SK-N-SH treated with all-trans-retinoic acid at 6 μM for 48 hours (cell line): ENCODE measurements at regions not wholly inside any gene's neighbourhood (a gene's known extent, or its start where the extent isn't known, plus 50 kb on each side); places are given as distances from the start of the nearest gene placed in this dataset.

Source experiments
- ARNTL ChIP-seq: fragments of 450-650 bp; formaldehyde crosslinking; IDR thresholded peaks from 2 replicates; pipeline ENCODE4 v1.5.0; 2020; ENCODE audit warnings: low read depth, mild to moderate bottlenecking, moderate library complexity, borderline replicate concordance
- GLIS3 ChIP-seq: fragments of 250-450 bp; sonication (Bioruptor Pico); IDR thresholded peaks from 2 replicates; pipeline ENCODE4 v1.5.0; 2020; ENCODE audit warnings: mild to moderate bottlenecking, moderate library complexity
- ISL1 ChIP-seq: fragments of 250-450 bp; sonication (Bioruptor Pico); IDR thresholded peaks from 2 replicates; pipeline ENCODE4 v2.1.2; 2022; ENCODE audit warnings: mild to moderate bottlenecking, moderate library complexity
- PATZ1 ChIP-seq: fragments of 250-450 bp; sonication (Bioruptor Pico); IDR thresholded peaks from 2 replicates; pipeline ENCODE4 v1.8.0; 2020; ENCODE audit warnings: mild to moderate bottlenecking, moderate library complexity, borderline replicate concordance
- SNAI2 ChIP-seq: fragments of 250-450 bp; sonication (Bioruptor Pico); IDR thresholded peaks from 2 replicates; pipeline ENCODE4 v1.5.0; 2020; ENCODE audit warnings: mild to moderate bottlenecking, moderate library complexity
- TSHZ2 ChIP-seq: fragments of 250-450 bp; sonication (Bioruptor Pico); IDR thresholded peaks from 2 replicates; pipeline ENCODE4 v1.5.0; 2020; ENCODE audit warnings: mild to moderate bottlenecking, moderate library complexity
- ZNF70 ChIP-seq: fragments of 450-650 bp; formaldehyde crosslinking; IDR thresholded peaks from 2 replicates; pipeline ENCODE4 v1.5.0; 2020; ENCODE audit warnings: mild to moderate bottlenecking, moderate library complexity
- TF ChIP-seq, protein P1 (sequence below): fragments of 250-450 bp; sonication (Bioruptor Pico); IDR thresholded peaks from 2 replicates; pipeline ENCODE4 v1.8.0; 2021; ENCODE audit warnings: low read depth, mild to moderate bottlenecking, moderate library complexity, borderline replicate concordance
- TF ChIP-seq, protein P2 (sequence below): fragments of 250-450 bp; sonication (Bioruptor Pico); IDR thresholded peaks from 2 replicates; pipeline ENCODE4 v1.5.1; 2021; ENCODE audit warnings: mild to moderate bottlenecking, moderate library complexity

DNA sequence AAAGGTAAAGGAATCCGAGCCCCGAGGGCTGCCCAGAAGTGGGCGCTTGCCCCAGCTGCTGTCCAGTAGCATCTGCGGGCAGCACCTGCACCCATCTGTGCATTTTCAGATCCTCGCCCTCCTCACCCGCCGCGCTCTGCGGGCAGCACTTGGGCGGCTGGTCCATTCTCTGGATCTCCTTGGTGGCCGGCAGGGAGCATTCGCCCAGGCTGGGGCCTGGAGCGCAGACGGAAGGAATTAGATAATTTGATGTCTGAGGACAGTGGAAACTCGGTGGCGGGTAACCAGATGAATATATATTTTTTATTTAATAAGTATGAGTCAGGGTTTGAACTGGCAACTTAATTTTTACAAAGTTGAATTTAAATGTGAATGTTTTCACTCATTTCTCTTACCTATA is 88.5 kb downstream of the NPIPB11 start:
- no peak for TF ChIP-seq GLIS3 (CRISPR knock-in tag)
- no peak for TF ChIP-seq SNAI2 (CRISPR knock-in tag)
- TF ChIP-seq, protein P1, sequence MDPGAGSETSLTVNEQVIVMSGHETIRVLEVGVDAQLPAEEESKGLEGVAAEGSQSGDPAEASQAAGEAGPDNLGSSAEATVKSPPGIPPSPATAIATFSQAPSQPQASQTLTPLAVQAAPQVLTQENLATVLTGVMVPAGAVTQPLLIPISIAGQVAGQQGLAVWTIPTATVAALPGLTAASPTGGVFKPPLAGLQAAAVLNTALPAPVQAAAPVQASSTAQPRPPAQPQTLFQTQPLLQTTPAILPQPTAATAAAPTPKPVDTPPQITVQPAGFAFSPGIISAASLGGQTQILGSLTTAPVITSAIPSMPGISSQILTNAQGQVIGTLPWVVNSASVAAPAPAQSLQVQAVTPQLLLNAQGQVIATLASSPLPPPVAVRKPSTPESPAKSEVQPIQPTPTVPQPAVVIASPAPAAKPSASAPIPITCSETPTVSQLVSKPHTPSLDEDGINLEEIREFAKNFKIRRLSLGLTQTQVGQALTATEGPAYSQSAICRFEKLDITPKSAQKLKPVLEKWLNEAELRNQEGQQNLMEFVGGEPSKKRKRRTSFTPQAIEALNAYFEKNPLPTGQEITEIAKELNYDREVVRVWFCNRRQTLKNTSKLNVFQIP, result no peak
- TF ChIP-seq ZNF70, result no peak
- TF ChIP-seq PATZ1 (CRISPR knock-in tag), result no peak
- TF ChIP-seq TSHZ2, result no peak
- TF ChIP-seq, protein P2, sequence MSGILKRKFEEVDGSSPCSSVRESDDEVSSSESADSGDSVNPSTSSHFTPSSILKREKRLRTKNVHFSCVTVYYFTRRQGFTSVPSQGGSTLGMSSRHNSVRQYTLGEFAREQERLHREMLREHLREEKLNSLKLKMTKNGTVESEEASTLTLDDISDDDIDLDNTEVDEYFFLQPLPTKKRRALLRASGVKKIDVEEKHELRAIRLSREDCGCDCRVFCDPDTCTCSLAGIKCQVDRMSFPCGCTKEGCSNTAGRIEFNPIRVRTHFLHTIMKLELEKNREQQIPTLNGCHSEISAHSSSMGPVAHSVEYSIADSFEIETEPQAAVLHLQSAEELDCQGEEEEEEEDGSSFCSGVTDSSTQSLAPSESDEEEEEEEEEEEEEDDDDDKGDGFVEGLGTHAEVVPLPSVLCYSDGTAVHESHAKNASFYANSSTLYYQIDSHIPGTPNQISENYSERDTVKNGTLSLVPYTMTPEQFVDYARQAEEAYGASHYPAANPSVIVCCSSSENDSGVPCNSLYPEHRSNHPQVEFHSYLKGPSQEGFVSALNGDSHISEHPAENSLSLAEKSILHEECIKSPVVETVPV (CRISPR knock-in tag), result no peak
- no peak for TF ChIP-seq ISL1 (CRISPR knock-in tag)
- TF ChIP-seq ARNTL (CRISPR knock-in tag), result no peak
